T-helper 22 cell (primary cell): ENCODE measurements at regions not wholly inside any gene's neighbourhood (a gene's known extent, or its start where the extent isn't known, plus 50 kb on each side); places are given as distances from the start of the nearest gene placed in this dataset.
"Not testable (repeated sequence)": the region's sequence is repeated elsewhere in the genome, so short reads cannot be mapped to it uniquely, and the experiment has no call there.

Experiments
- DNase-seq: peaks from one replicate; pipeline ENCODE4 v3.0.0-alpha.2; 2020; ENCODE audit warnings: low read depth

DNA sequence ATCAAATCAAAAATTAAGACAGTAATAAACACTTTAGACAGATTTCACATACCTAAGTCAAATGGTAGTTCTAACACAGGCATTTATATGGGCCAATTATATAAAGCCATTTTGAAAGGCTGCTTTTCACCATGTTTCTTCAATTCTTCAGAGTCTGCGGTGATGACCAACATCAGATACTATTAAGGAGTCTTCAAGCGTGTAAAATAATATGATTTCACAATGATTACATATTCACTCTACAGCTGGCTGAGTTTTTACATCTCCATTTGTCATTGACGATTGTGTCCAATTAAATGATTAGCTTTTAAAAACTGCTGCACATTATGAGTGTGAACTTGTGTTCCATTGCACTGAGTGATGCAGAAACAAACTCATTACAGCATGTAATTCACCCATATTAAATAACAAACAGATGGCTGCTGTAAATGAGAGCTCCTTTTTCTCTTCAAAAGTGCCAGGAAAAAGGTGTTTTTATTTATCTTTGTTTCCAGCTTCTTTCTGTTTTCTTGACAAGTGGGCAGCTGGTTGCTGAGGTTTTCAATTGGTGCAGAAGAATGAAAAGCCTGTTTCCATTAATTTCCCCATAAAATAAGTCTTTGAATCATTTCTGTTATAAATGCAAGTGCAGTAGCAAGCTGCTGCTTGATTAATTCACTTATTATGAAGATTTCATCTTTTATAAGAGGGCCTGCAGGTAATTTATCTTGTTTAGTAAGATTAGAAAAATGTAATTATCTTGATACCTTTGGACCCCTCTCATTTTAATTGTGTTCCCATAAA lies 676.1 kb upstream of the KLHL1 start:
- no peak for DNase-seq

GRCh38 chr13:70769817-70770216 lies 661.6 kb upstream of the KLHL1 start:
- DNase-seq: no peak

- DNase-seq: no peak
Observed at GRCh38 chr13:70758932-70759331, 650.7 kb upstream of the KLHL1 start.

DNA sequence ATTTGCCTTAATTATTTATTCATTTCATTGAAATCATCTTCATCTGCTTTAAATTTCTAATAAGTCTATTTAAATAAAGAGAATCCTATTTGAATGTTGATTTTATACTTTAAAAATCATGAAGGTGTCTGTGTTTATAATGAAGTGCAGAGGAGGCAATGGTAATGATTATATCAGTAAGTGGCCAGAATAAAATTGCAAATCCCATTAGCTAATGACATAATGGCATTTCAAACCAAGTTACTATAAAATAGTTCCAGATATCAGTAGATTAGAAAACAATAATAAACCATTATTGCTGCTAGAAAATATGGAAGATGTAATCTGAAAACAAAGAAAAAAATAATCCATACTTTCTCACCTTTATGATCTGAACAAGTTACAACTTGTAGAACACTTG lies 647.8 kb upstream of the KLHL1 start:
- no peak for DNase-seq

DNA sequence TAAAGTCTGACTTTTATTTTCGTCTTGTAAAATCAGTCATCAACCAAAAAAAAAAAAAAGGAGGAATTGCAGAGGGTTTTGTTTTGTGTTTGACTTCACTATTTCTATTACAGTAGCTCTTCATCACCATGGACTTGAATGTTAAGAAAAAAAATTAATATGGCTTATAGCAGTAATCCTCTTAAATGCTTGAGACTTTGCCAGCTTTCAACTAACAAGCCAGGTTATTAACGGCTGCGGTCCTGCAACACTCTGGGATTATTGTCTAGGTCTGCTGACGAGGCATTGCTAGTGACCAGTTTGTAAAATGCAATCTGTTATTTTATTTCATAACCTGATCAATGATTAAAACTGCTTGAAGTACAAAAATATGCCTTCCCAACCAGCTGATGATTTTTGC lies 647.2 kb upstream of the KLHL1 start:
- DNase-seq: no peak

GRCh38 chr13:70747262-70747661 lies 639.0 kb upstream of the KLHL1 start:
- DNase-seq: no peak

- DNase-seq: not testable (repeated sequence)
Observed at GRCh38 chr13:70746469-70746868, 638.2 kb upstream of the KLHL1 start.

GRCh38 chr13:70736622-70737317 lies 628.5 kb upstream of the KLHL1 start:
- DNase-seq: no peak

DNA sequence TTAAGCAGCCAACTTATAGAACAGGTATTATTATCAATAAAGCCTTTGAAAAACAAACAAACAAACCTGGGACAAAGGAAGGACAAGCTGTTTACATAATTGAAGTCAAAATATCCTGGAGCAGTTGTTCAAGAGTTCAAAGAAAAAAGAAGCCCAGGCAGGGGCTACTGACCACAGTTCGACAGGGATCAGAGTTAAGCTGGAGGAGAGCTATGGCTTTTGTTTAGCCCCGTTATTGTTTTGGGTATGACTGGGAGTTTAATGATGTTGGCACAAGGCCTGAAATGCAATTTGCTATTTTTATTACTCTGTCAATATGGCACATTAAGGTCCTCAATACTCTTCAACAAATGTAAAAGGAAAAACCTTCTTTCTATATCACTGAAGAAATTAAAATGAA lies 624.4 kb upstream of the KLHL1 start:
- DNase-seq: no peak

DNA sequence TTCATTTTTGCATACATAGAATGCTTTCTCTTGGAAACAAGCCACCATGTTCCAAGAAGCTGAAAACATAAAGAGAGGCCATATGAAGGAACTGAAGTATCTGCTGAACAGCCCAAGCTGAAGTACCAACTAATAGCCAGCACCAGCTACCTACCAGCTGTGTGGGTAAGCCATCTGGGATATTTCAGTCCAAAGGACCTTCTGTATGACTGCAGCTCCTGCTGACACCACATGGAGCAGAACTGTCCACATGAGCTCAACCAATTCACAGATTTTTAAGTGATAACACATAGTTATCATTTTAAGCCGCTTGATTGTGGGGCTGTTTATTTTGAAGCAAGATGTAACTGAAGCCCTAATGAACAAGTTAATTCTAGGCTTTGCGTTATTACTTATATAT lies 621.1 kb upstream of the KLHL1 start:
- DNase-seq: no peak

GRCh38 chr13:70723732-70724131 lies 615.5 kb upstream of the KLHL1 start:
- no peak for DNase-seq

DNA sequence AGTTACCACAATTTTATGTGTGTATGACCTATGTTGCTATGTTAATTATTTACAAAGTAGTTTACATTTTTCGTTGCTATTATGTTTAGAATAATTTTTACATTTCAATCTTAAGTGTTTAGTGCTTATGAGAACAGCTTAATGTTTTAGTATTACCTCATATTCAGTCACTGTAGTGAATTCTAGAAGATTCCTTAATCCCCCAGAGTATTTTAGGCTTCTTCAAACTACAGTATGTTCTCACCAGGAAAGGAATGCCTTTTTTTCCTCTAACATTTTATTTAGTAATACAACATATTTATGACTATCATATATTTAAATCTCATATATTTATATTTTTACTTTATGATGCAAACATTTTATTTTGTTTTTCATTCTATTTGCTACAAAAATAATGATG lies 612.1 kb upstream of the KLHL1 start:
- DNase-seq: no peak

- no peak for DNase-seq
Observed at GRCh38 chr13:70714993-70715392, 606.7 kb upstream of the KLHL1 start.

- DNase-seq: no peak
Observed at GRCh38 chr13:70708775-70709174, 600.5 kb upstream of the KLHL1 start.

- DNase-seq: no peak
Observed at GRCh38 chr13:70703755-70704154, 595.5 kb upstream of the KLHL1 start.

DNA sequence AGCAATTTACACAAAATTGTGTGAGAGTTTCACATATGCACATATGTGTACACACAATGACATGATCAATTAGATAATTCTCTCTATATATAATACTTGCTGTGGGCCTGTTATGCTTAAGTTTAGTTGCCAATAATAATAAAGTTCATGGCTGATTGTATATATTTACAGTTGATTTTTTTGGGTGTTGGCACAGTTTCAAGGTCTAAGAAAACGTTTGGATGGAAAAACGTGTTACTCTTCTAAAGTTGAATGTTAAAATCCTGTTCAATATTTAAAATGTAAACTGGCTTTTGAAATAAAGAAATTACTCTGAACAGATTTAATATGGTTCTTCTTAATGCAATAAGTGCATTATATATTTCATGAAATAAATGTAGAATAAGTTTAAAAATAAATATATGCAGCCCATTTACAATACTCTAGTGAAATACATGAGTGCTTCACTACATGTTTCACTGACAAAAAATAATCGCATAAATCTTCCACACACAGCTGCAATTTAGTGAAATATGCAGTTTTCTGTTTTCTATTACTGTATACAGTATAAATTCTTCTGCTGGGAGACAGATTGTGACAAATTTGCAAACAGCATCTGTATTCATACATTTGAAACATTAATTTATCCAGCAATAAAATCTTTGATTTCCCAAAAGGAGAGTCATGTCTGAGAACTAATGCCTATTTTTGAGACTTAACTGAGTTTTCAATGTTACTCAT lies 586.9 kb upstream of the KLHL1 start:
- no peak for DNase-seq

DNA sequence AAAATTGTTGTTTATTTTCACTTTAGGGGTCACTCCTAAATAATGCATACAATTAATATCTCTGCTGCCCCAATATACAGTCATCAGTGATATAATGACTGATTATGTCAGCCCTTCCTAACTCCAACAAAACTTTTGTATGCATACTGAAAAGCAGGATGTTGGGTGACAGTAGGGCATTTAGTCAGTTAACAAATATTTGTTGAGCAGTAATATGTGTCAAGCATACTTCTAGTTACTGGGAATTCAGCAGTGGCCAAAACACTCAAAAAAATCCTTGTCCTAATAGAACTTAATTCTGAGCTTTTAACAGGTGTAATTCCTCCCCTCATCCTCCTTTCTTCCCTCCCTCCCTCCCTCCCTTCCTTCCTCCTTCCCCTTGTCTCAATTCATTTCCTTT lies 560.7 kb upstream of the KLHL1 start:
- no peak for DNase-seq

- DNase-seq: no peak
Observed at GRCh38 chr13:70668293-70668692, 560.0 kb upstream of the KLHL1 start.

- no peak for DNase-seq
Observed at GRCh38 chr13:70666883-70667556, 558.8 kb upstream of the KLHL1 start.

GRCh38 chr13:70662231-70662940 lies 554.1 kb upstream of the KLHL1 start:
- no peak for DNase-seq

- no peak for DNase-seq
Observed at GRCh38 chr13:70644052-70644451, 535.8 kb upstream of the KLHL1 start.

DNA sequence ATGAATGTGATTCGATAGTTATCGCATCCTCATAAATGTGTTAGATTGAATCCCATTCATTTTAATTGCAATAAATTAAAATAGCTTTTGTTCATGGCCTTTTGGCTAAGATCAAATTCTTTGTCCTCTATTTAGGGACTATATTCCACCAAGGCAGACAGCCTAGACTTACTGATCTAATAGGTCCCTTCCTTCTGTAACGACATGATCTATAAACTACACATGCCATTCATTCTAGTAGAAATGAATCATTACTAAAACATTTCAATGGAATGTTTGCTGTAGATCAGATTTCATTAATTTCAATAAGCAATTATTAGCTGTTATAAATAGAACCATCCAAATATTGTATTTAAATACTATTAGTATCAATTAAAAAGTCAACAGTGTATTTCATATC lies 526.6 kb upstream of the KLHL1 start:
- DNase-seq: no peak
